ENCODE measurements at regions not wholly inside any gene's neighbourhood (a gene's known extent, or its start where the extent isn't known, plus 50 kb on each side); places are given as distances from the start of the nearest gene placed in this dataset.

DNA sequence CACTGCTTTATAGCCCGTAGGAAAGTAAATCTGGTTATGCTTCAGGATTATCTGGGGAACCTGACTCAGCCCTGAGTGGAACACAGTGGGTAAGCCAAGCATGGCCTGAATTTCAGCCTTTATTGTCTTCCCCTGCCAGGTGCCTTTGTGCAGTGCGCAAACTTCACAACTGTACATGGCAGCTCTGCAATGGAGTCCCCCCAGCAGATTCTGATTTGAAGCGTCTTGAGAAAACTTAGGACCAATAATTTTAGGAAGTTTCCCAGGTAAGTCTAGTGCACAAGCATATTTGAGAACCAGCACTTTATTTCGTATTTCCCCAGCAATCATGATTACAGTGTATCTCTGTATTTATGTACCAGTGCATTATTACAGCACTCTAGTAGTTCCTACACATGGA, 112.1 kb upstream of the ARL4C start:
- Histone ChIP-seq H3K27ac (no peak overlapping the region), H3K4me1 (no peaks in the 10 kb centered on the region), H3K36me3 (no peaks in the 10 kb centered on the region), H3K27me3 (no peaks in the 10 kb centered on the region), H3K9me3 (peaks cover 0 to 11% (median 0%) of the 10 kb centered on the region in 4 donors), H3K4me3 (no peak overlapping the region)
- WGBS, 2 donors = 89 to 94% methylated on average over 4 of the region's 4 CpGs
- TF ChIP-seq EP300 (IDR thresholded peaks at IDR 0.05) (no peak), POLR2A (IDR thresholded peaks at IDR 0.05) (no peak)
- TF ChIP-seq, protein P1, sequence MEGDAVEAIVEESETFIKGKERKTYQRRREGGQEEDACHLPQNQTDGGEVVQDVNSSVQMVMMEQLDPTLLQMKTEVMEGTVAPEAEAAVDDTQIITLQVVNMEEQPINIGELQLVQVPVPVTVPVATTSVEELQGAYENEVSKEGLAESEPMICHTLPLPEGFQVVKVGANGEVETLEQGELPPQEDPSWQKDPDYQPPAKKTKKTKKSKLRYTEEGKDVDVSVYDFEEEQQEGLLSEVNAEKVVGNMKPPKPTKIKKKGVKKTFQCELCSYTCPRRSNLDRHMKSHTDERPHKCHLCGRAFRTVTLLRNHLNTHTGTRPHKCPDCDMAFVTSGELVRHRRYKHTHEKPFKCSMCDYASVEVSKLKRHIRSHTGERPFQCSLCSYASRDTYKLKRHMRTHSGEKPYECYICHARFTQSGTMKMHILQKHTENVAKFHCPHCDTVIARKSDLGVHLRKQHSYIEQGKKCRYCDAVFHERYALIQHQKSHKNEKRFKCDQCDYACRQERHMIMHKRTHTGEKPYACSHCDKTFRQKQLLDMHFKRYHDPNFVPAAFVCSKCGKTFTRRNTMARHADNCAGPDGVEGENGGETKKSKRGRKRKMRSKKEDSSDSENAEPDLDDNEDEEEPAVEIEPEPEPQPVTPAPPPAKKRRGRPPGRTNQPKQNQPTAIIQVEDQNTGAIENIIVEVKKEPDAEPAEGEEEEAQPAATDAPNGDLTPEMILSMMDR (IDR thresholded peaks at IDR 0.05) = no peak
- DNase-seq (ENCODE audit: low spot score in 2 of 2) = no peak

DNA sequence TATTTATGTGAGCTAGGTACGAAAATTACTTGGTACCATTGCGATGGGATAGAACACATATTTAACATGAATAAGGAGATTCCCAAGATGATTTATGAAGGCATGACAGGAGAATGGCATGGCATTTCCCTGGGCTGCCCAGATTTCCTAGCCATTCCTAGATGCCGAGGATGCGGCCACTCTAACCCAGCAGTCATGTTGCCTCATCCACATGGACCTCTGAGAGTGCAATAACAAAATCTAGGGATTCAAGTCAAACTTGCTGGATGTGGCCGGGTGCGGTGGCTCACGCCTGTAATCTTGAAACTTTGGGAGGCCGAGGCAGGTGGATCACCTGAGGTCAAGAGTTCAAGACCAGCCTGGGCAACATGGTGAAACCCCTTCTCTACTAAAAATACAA, 110.8 kb upstream of the ARL4C start:
- no peak for DNase-seq (ENCODE audit: low spot score in 2 of 2)
- 76 to 84% methylated on average over 8 of the region's 8 CpGs for WGBS, 2 donors
- Histone ChIP-seq H3K4me3 (no peak overlapping the region), H3K4me1 (no peaks in the 10 kb centered on the region), H3K9me3 (peaks cover 0 to 11% (median 0%) of the 10 kb centered on the region in 4 donors), H3K27ac (no peak overlapping the region), H3K27me3 (no peaks in the 10 kb centered on the region), H3K36me3 (no peaks in the 10 kb centered on the region)
- TF ChIP-seq, protein P1 (IDR thresholded peaks at IDR 0.05) = no peak
- TF ChIP-seq EP300 (IDR thresholded peaks at IDR 0.05) (no peak), POLR2A (IDR thresholded peaks at IDR 0.05) (no peak)

DNA sequence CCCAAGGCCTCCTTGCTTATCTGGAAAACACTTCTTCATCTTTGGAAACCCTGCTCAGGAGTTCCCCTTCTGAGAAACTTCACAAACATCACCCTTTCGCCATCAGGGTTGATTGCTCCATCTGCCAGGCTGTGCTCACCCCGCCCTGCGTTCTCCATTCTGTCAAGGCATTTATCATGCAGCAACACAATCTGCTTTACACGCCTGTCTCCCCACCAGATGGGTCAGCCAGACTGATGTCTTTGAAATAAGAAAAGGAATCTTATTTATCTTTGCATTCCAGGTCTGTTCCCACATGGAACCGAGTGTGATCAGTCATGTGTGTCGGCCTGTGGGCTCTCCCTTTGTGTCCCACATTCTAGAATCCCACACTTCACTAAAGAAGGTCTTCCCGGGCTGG, 110.0 kb upstream of the ARL4C start:
- H3K27ac ChIP-seq = no peak overlapping the region
- H3K4me1 ChIP-seq = no peaks in the 10 kb centered on the region
- peaks cover 0 to 7% (median 0%) of the 10 kb centered on the region in 4 donors for H3K9me3 ChIP-seq
- H3K4me3 ChIP-seq = no peak overlapping the region
- WGBS, 2 donors = 86 to 88% methylated on average over 7 of the region's 7 CpGs
- no peaks in the 10 kb centered on the region for H3K27me3 ChIP-seq
- H3K36me3 ChIP-seq = no peaks in the 10 kb centered on the region
- TF ChIP-seq POLR2A (IDR thresholded peaks at IDR 0.05) (no peak), EP300 (IDR thresholded peaks at IDR 0.05) (no peak)
- TF ChIP-seq, protein P1 (IDR thresholded peaks at IDR 0.05) = no peak
- no peak for DNase-seq (ENCODE audit: low spot score in 2 of 2)

GRCh38 chr2:234603619-234604018, 106.7 kb upstream of the ARL4C start:
- H3K27me3 ChIP-seq = no peaks in the 10 kb centered on the region
- no peaks in the 10 kb centered on the region for H3K9me3 ChIP-seq
- DNase-seq (ENCODE audit: low spot score in 2 of 2) = no peak
- no peaks in the 10 kb centered on the region for H3K4me1 ChIP-seq
- 92 to 100% methylated on average over 3 to 4 of the region's 4 CpGs for WGBS, 2 donors
- TF ChIP-seq EP300 (IDR thresholded peaks at IDR 0.05) (no peak), POLR2A (IDR thresholded peaks at IDR 0.05) (no peak)
- TF ChIP-seq, protein P1 (IDR thresholded peaks at IDR 0.05) = no peak
- no peak overlapping the region for H3K4me3 ChIP-seq
- H3K36me3 ChIP-seq = no peaks in the 10 kb centered on the region
- no peak overlapping the region for H3K27ac ChIP-seq

DNA sequence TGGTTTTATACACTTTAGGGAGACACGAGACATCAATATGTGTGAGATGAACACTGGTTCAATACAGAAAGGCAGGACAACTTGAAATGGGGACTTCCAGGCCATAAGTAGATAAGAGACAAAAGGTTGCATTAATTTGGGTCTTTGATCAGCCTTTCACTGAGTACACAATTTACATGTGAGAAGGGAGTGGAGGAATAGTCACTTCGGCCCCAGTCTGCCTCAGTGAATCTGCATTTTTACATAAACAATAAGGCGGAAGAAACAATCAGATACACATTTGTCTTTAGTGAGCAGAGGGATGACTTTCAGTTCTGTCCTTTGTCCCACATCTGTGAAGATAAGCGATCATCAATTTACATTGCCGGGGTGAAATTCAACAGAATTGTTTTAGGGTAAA, 104.3 kb upstream of the ARL4C start:
- Histone ChIP-seq H3K9me3 (no peaks in the 10 kb centered on the region), H3K36me3 (no peaks in the 10 kb centered on the region), H3K4me3 (no peak overlapping the region), H3K4me1 (no peaks in the 10 kb centered on the region), H3K27me3 (no peaks in the 10 kb centered on the region), H3K27ac (no peak overlapping the region)
- no peak for TF ChIP-seq EP300 (IDR thresholded peaks at IDR 0.05)
- TF ChIP-seq, protein P1 (IDR thresholded peaks at IDR 0.05) = no peak
- WGBS, 2 donors = 69 to 89% methylated on average over 5 of the region's 5 CpGs
- no peak for DNase-seq (ENCODE audit: low spot score in 2 of 2)

All from tibial nerve (tissue), 4 donors.